Epithelial cell of prostate (primary cell): ENCODE measurements at regions not wholly inside any gene's neighbourhood (a gene's known extent, or its start where the extent isn't known, plus 50 kb on each side); places are given as distances from the start of the nearest gene placed in this dataset.

Source experiments
- DNase-seq: peaks from one replicate; pipeline ENCODE4 v3.0.0-alpha.2; 2011; ENCODE audit warnings: low read depth, low spot score
- H3K27ac ChIP-seq: fragments of 450-650 bp; 2 replicates; pipeline ENCODE4 v1.5.1; 2017; ENCODE audit warnings: mild to moderate bottlenecking

- DNase-seq = peak; percentile 61
- H3K27ac ChIP-seq = peak overlapping the region; percentile 96
These were observed 203.9 kb upstream of the CDH9 start for GRCh38 chr5:27242258-27242626.

- DNase-seq = peak; percentile 89
- peak overlapping the region; percentile 96 for H3K27ac ChIP-seq
These were observed 203.3 kb upstream of the CDH9 start for GRCh38 chr5:27241564-27242257.

- peak overlapping the region; percentile 96 for H3K27ac ChIP-seq
- no peak for DNase-seq
These were observed 202.4 kb upstream of the CDH9 start for GRCh38 chr5:27240791-27241190.

GRCh38 chr5:27234916-27235315 lies 196.5 kb upstream of the CDH9 start:
- H3K27ac ChIP-seq = no peak overlapping the region
- DNase-seq = no peak

- H3K27ac ChIP-seq = no peak overlapping the region
- no peak for DNase-seq
These were observed 183.0 kb upstream of the CDH9 start for GRCh38 chr5:27221410-27221809.

GRCh38 chr5:27220752-27221151 lies 182.4 kb upstream of the CDH9 start:
- no peak overlapping the region for H3K27ac ChIP-seq
- no peak for DNase-seq

GRCh38 chr5:27217977-27218376 lies 179.6 kb upstream of the CDH9 start:
- no peak overlapping the region for H3K27ac ChIP-seq
- no peak for DNase-seq

GRCh38 chr5:27217155-27217956 lies 179.0 kb upstream of the CDH9 start:
- H3K27ac ChIP-seq = no peak overlapping the region
- no peak for DNase-seq

GRCh38 chr5:27216367-27216950 lies 178.1 kb upstream of the CDH9 start:
- no peak overlapping the region for H3K27ac ChIP-seq
- no peak for DNase-seq

GRCh38 chr5:27208051-27208450 lies 169.7 kb upstream of the CDH9 start:
- H3K27ac ChIP-seq = no peak overlapping the region
- DNase-seq = no peak

- DNase-seq = no peak
- no peak overlapping the region for H3K27ac ChIP-seq
These were observed 153.6 kb upstream of the CDH9 start for GRCh38 chr5:27191786-27192510.

- peak overlapping the region; percentile 34 for H3K27ac ChIP-seq
- no peak for DNase-seq
These were observed 134.3 kb upstream of the CDH9 start for GRCh38 chr5:27172693-27173092.

GRCh38 chr5:27171761-27172261 lies 133.4 kb upstream of the CDH9 start:
- H3K27ac ChIP-seq = no peak overlapping the region
- no peak for DNase-seq

GRCh38 chr5:27158775-27159174 lies 120.4 kb upstream of the CDH9 start:
- peak; percentile 33 for DNase-seq
- no peak overlapping the region for H3K27ac ChIP-seq

- no peak overlapping the region for H3K27ac ChIP-seq
- DNase-seq = no peak
These were observed 119.8 kb upstream of the CDH9 start for GRCh38 chr5:27158171-27158570.

- no peak overlapping the region for H3K27ac ChIP-seq
- no peak for DNase-seq
These were observed 106.1 kb upstream of the CDH9 start for GRCh38 chr5:27144456-27144855.

- no peak for DNase-seq
- H3K27ac ChIP-seq = no peak overlapping the region
These were observed 102.4 kb upstream of the CDH9 start for GRCh38 chr5:27140831-27141230.

- no peak for DNase-seq
- no peak overlapping the region for H3K27ac ChIP-seq
These were observed 92.2 kb upstream of the CDH9 start for GRCh38 chr5:27130587-27130986.

GRCh38 chr5:27129926-27130325 lies 91.5 kb upstream of the CDH9 start:
- no peak for DNase-seq
- H3K27ac ChIP-seq = no peak overlapping the region

- no peak for DNase-seq
- no peak overlapping the region for H3K27ac ChIP-seq
These were observed 87.5 kb upstream of the CDH9 start for GRCh38 chr5:27125856-27126255.

- DNase-seq = no peak
- H3K27ac ChIP-seq = no peak overlapping the region
These were observed 86.2 kb upstream of the CDH9 start for GRCh38 chr5:27124590-27124989.
